HAP-1 (cell line): ENCODE measurements at regions not wholly inside any gene's neighbourhood (a gene's known extent, or its start where the extent isn't known, plus 50 kb on each side); places are given as distances from the start of the nearest gene placed in this dataset.

Experiments
- DNase-seq, 2 experiments: peaks; one replicate each; pipeline ENCODE4 v3.0.0-alpha.2; 2016 to 2020; ENCODE audit warnings: low spot score in 2 of 2
- H3K27me3 ChIP-seq: fragments of 250-450 bp; sonication (Bioruptor Pico); 2 replicates; pipeline ENCODE4 v1.5.1; 2020; ENCODE audit warnings: low read depth, mild to moderate bottlenecking, moderate library complexity
- H3K36me3 ChIP-seq: fragments of 250-450 bp; sonication (Bioruptor Pico); replicated peaks from 2 replicates; pipeline ENCODE4 v1.5.1; 2020; ENCODE audit warnings: mild to moderate bottlenecking
- H3K4me1 ChIP-seq: fragments of 250-450 bp; sonication (Bioruptor Pico); 2 replicates; pipeline ENCODE4 v1.5.1; 2020; ENCODE audit warnings: mild to moderate bottlenecking
- H3K4me3 ChIP-seq: fragments of 250-450 bp; sonication (Bioruptor Pico); 2 replicates; pipeline ENCODE4 v1.5.1; 2020; ENCODE audit warnings: mild to moderate bottlenecking, moderate library complexity
- H3K9me3 ChIP-seq: fragments of 250-450 bp; sonication (Bioruptor Pico); 2 replicates; pipeline ENCODE4 v1.5.1; 2020; ENCODE audit warnings: mild to moderate bottlenecking, moderate library complexity
- in situ Hi-C: fragments of 300-500 bp; cut with MboI; formaldehyde crosslinking; loops from 3 replicates; pipeline ENCODE4 v1.14.3; 2020; ENCODE audit warnings: low sequenced_read_pairs, inconsistent platforms, mixed read lengths

DNA sequence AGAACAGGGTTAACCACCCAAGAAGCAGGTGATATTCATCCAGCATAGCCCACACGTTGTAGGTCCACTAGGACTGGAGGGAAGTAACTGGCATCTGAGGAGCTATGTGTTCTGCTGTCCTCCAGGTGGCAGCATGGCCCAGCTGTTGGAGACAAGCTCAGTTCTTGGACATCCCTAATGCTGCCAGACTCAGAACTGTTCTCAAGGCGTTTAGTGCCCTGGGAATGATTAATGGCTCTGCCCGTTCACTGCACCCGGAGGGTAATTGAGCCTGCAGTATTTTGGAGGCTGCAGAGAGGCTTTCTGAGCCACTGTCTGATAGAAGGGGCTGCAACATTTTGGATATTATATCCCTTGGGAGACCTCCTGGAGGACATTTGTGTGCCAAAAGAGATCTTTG is 521.3 kb upstream of the SEMA6D start:
- Histone ChIP-seq H3K27me3 (no peaks in the 10 kb centered on the region), H3K9me3 (no peaks in the 10 kb centered on the region), H3K4me3 (no peak overlapping the region), H3K36me3 (no peaks in the 10 kb centered on the region), H3K4me1 (no peaks in the 10 kb centered on the region)
- peak; percentile 69 to 76 for DNase-seq
- in situ Hi-C loops, result no loop called here

DNA sequence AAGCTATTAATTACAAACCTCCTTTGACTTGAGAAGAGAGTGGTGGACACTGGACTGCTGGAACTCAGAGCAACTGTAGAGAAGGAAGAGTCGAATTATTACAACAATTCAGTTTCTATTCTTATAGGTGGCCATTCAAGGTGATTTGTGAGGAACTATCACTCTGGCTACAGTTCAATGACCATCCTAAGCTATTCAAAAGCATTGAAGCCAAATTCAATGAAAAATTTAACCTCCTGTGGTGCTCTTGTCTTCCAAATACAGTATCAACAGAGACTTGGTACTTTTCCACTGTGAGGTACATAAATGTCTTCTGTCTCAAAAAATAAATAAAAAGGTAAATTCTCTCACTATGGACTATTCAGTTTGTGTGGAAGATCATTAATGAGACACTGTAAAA is 513.3 kb upstream of the SEMA6D start:
- Histone ChIP-seq H3K27me3 (no peaks in the 10 kb centered on the region), H3K4me3 (no peak overlapping the region), H3K36me3 (no peaks in the 10 kb centered on the region), H3K9me3 (no peaks in the 10 kb centered on the region), H3K4me1 (no peaks in the 10 kb centered on the region)
- in situ Hi-C loops, result no loop called here
- no peak for DNase-seq

DNA sequence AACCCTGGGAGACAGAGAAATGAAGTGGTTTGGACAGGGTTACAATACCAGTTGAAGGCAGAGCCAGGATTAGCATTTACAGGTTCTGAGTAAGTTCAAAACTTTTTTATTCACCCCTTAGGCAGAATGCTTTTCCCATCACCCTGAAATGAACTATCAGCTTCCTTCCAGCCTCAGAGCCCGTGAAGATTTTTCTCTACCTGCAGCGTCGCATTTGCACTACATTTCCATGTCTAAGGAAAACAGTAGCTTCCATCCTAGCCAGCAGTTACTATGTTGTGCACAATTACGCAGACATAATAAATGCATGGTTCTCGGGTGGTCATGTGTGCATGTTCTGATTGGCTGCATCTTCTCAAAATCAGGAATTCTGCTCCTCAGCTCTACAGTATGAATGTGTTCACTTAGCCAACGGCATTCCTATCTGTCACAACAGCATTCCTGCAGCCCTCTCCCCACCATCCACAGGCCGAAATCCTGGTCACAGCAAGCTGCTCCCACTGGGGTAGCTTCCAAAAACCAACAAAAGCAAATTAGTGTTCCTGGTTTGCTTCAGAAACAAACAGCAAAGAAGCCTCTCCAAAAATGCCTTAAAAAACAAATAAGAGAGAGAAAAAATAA is 510.8 kb upstream of the SEMA6D start:
- Histone ChIP-seq H3K27me3 (no peaks in the 10 kb centered on the region), H3K4me3 (no peak overlapping the region), H3K36me3 (no peaks in the 10 kb centered on the region), H3K4me1 (no peaks in the 10 kb centered on the region), H3K9me3 (no peaks in the 10 kb centered on the region)
- no peak for DNase-seq
- in situ Hi-C loops, result no loop called here

DNA sequence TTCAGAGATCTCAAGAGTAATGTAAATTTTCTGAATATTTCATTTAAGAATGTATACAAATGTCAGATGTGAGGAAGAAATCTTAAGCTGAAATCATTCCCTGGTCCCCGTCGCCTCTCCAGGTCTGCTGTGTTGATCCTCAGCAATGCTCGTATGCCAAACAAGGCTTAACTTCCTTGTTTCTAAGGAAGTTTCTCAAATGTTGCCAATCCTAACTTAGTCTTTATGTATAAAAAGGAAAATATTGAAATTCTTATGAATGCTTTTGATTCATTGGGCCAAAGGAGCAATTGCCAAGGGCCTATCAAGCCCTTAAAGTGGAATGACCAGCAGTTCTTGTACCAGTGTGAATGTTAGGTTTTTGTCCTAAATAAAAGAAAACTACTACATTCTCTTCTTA is 507.7 kb upstream of the SEMA6D start:
- in situ Hi-C loops, result no loop called here
- no peak for DNase-seq
- no peaks in the 10 kb centered on the region for H3K36me3 ChIP-seq
- no peak overlapping the region for H3K4me3 ChIP-seq
- H3K27me3 ChIP-seq, result no peaks in the 10 kb centered on the region
- no peaks in the 10 kb centered on the region for H3K9me3 ChIP-seq
- no peaks in the 10 kb centered on the region for H3K4me1 ChIP-seq

DNA sequence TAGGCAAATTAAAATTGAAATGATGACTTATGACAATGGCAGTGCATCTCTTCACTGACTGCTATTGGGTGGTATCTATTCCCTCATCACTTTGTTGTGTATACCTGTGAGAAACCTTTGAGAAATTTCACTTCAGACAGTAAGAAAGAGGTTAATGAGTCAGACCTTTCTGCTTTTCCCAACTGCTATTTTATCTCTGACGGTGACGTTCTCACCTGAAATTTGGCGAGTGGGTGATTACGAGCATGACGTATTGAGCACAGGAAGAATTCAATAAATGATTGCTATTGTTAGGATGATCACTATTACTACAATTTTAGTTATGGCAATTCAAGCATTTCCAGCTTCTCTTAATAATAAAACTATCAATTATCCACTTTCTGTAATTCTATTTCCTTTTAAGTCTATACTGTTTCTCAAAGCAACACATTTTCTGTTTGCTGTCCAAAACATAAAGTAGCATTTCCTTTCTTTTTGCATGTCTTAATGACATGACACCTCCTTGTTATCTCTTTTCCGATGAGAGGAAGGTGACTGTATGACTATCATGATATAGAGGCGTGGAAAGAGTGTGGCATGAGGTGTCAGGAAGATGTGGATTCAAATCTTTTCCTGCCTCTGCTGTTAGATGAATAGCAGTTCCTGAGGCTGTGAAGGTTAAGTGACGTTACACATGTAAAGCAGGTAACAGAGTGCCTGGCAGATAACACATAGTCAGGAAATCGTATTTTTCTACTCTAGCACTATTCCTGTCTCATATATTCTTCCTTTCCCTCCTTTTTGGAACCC is 504.9 kb upstream of the SEMA6D start:
- no peaks in the 10 kb centered on the region for H3K4me1 ChIP-seq

DNA sequence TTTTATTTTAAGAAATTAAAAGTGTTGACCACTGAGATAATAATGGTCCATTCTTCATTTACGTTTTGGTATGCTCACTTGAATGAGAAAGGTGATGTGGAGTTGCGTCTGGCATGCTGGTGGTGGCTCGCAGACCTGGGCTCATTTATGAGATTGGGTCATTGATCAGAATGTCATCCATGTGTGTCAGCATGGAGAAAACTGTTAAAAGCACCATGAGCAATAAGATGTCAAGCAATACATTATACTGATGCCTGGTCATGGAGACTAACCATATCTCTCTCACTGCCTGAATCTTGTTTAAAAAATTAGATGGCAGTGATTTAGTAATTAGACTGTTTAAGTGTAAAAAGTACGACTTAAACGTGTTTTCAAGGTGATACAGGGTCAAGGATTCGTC is 503.4 kb upstream of the SEMA6D start:
- Histone ChIP-seq H3K27me3 (no peaks in the 10 kb centered on the region), H3K9me3 (no peaks in the 10 kb centered on the region), H3K4me1 (no peaks in the 10 kb centered on the region), H3K4me3 (no peak overlapping the region), H3K36me3 (no peaks in the 10 kb centered on the region)
- no peak for DNase-seq
- in situ Hi-C loops, result no loop called here

More for the DNA sequence above, 504.9 kb upstream of the SEMA6D start:
- Histone ChIP-seq H3K9me3 (no peaks in the 10 kb centered on the region), H3K27me3 (no peaks in the 10 kb centered on the region), H3K4me3 (no peak overlapping the region), H3K36me3 (no peaks in the 10 kb centered on the region)
- no peak for DNase-seq
- in situ Hi-C loops, result no loop called here

DNA sequence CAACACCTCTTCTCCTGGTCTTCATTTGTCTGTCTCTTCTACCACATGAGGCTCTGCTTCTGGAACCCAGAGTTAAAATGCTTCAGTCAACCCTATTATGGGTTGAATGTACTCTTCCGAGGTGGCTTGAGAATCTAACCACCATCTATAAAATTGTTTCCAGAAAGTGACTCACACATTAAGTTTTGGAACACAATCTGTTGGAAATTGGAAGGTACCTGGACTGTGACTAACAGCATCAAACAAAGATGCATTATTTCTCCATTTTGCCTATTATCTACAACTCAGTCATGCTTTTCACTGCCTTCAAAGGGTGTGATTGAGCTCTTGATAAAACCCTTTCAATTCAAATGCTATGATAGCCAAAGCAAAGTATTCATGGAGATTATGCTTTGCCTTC is 499.0 kb upstream of the SEMA6D start:
- no peak overlapping the region for H3K4me3 ChIP-seq

DNA sequence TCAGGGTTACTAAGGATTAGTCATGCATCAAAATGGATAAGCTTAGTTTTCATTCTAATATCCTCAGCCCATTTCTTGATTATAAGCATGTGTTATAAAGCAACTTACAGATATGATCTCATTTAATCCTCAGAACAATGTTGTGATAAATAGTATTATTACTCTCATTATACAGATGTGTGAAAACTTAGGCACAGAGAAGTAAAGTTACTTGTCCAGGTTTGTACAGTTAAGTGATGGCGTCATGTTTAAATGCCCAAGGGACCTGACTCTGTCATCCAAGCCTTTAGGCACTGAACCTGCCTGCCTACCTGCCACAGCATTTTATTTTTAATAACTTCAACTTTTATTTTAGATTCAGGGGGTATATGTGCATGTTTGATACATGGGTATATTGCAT is 472.9 kb upstream of the SEMA6D start:
- Histone ChIP-seq H3K9me3 (no peaks in the 10 kb centered on the region), H3K36me3 (no peaks in the 10 kb centered on the region), H3K4me3 (no peak overlapping the region), H3K27me3 (no peaks in the 10 kb centered on the region), H3K4me1 (no peaks in the 10 kb centered on the region)
- in situ Hi-C loops, result no loop called here
- DNase-seq, result no peak

More for the DNA sequence above, 499.0 kb upstream of the SEMA6D start:
- H3K27me3 ChIP-seq, result no peaks in the 10 kb centered on the region
- in situ Hi-C loops, result no loop called here
- no peak for DNase-seq
- H3K4me1 ChIP-seq, result no peaks in the 10 kb centered on the region
- no peaks in the 10 kb centered on the region for H3K9me3 ChIP-seq
- no peaks in the 10 kb centered on the region for H3K36me3 ChIP-seq

DNA sequence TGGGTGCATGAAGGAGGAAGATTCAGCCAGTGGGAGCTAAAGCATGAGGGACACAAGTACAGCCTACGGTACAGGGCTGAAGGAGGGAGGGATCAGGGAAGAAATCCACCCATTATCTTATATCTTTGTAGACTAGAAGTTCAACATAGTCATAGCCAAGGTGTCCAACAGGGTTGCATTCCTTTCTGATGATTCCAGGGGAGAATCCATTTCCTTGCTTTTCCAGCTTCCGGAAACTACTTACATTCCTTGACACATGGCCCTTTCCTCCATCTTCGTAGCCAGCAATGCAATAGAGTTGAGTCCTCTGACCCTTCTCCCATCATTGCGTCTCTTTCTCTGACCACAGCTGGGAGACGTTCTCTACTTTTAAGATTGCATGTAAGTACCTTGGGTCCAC is 471.0 kb upstream of the SEMA6D start:
- H3K4me1 ChIP-seq, result no peaks in the 10 kb centered on the region

DNA sequence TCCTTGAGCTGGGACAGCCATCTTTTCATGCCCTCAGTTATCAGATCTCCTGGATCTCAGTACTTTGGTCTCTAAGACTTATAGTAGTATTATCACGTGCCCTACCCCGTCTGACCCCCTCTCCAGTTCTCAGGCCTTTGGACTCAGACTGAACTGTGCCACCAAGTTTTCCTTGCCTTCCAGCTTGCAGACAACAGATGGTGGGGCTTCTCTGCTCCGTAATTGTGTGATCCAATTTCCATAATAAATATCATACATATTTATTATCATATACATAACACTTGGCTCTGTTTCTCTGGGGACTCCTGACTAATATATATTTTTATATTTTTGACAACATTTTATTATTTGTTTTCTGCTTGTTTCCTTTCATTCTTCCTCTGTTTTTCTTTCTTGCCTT is 458.8 kb upstream of the SEMA6D start:
- Histone ChIP-seq H3K4me3 (no peak overlapping the region), H3K9me3 (no peaks in the 10 kb centered on the region; the same call in 1 of the 2 replicates), H3K36me3 (no peaks in the 10 kb centered on the region), H3K27me3 (no peaks in the 10 kb centered on the region), H3K4me1 (no peaks in the 10 kb centered on the region)
- no peak for DNase-seq
- in situ Hi-C loops, result no loop called here

More for the DNA sequence above, 471.0 kb upstream of the SEMA6D start:
- in situ Hi-C loops, result no loop called here
- no peak overlapping the region for H3K4me3 ChIP-seq
- H3K27me3 ChIP-seq, result no peaks in the 10 kb centered on the region
- no peaks in the 10 kb centered on the region for H3K36me3 ChIP-seq
- no peak for DNase-seq
- no peaks in the 10 kb centered on the region for H3K9me3 ChIP-seq

DNA sequence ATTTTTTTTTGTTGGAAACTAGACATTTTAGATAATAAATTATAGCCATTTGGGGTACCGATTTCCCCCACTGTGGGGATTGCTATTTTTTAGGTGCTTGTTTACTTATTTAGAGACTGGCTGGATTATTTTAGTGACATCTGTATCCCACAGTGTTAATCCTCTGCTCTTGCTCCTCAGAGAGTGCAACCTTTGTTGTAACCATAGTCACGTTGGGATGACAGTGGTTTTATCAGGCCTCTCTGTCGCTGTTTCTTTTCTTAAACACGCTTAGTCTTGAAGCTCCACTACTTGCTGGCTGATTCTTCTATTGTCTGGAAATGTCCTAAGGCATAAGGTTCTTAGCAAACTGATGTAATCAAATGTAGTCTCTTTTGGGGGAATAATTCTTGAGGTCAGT is 451.6 kb upstream of the SEMA6D start:
- no peaks in the 10 kb centered on the region for H3K36me3 ChIP-seq

DNA sequence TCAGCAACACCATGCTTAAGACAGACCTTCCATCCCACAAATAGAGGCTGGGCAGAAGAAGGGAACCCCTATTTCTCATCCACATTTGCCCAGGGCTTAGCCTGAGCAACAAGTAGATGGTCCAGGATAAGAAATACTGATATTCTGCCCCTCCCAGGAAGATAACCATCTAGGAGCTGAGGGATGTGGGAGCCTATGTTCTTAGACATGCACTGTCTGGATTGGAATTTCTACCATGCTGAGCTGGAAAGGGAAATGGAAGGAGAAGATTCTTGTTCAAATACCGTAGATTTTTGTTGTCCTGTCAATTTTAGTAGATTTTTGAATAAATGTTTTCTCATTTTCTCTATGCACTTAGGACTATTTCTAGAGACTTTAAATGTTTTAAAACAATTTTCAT is 450.7 kb upstream of the SEMA6D start:
- H3K9me3 ChIP-seq, result no peaks in the 10 kb centered on the region
- no peaks in the 10 kb centered on the region for H3K4me1 ChIP-seq
- in situ Hi-C loops, result no loop called here
- no peaks in the 10 kb centered on the region for H3K36me3 ChIP-seq
- no peak for DNase-seq
- no peaks in the 10 kb centered on the region for H3K27me3 ChIP-seq
- no peak overlapping the region for H3K4me3 ChIP-seq

More for the DNA sequence above, 451.6 kb upstream of the SEMA6D start:
- H3K27me3 ChIP-seq, result no peaks in the 10 kb centered on the region
- no peak for DNase-seq
- H3K4me3 ChIP-seq, result no peak overlapping the region
- in situ Hi-C loops, result no loop called here
- H3K9me3 ChIP-seq, result no peaks in the 10 kb centered on the region
- no peaks in the 10 kb centered on the region for H3K4me1 ChIP-seq

DNA sequence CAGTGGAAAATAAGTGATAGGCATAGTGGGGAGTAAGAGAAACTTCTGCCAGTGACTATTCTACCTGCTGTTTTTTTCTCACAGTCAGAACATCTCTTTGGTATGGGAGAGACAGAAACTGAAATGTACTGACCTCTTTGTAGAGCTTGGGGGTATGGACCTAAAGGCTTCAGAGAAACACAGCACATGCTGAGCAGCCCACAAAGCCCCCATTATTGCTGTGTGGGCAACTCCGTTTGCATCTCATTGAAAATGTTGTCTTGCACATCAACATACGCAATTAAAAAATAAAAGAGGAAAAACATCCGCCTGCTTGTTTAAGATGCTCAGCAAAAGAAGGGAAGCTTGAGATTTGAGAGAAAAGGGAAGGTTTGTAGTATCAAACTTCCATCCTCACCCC is 443.4 kb upstream of the SEMA6D start:
- in situ Hi-C loops, result no loop called here
- Histone ChIP-seq H3K4me1 (no peaks in the 10 kb centered on the region), H3K36me3 (no peaks in the 10 kb centered on the region), H3K9me3 (no peaks in the 10 kb centered on the region), H3K4me3 (no peak overlapping the region), H3K27me3 (no peaks in the 10 kb centered on the region)
- no peak for DNase-seq

DNA sequence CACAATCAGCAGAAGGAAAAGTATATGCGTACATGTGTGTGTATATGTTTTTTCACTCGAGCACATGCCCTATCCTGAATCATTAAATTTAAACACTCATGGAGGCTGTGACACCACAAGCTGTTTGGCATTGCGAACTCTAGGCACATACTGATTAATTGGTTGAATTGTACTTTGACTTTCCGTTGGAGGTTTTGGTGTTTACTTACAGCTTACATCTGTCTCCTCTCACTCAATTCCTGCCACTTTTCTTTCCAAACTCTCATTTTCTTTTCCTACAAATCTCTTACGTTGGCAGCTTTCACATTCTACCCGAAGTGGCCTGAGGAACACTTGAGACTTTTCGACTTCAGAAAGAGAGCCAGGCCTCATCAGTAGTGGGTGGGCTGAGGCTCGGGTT is 434.1 kb upstream of the SEMA6D start:
- H3K36me3 ChIP-seq, result no peaks in the 10 kb centered on the region
- in situ Hi-C loops, result no loop called here

More for the DNA sequence above, 434.1 kb upstream of the SEMA6D start:
- H3K27me3 ChIP-seq, result no peaks in the 10 kb centered on the region
- no peaks in the 10 kb centered on the region for H3K9me3 ChIP-seq
- H3K4me1 ChIP-seq, result no peaks in the 10 kb centered on the region
- no peak overlapping the region for H3K4me3 ChIP-seq
- no peak for DNase-seq
